HG03520 (cell line): ENCODE measurements at regions not wholly inside any gene's neighbourhood (a gene's known extent, or its start where the extent isn't known, plus 50 kb on each side); places are given as distances from the start of the nearest gene placed in this dataset.
"Not testable (repeated sequence)": the region's sequence is repeated elsewhere in the genome, so short reads cannot be mapped to it uniquely, and the experiment has no call there.

Source experiments
- ATAC-seq: cut with Tn5 transposase; IDR thresholded peaks from one replicate; pipeline ENCODE4 v1.9.1; 2021; ENCODE audit warnings: mild to moderate bottlenecking, moderate library complexity; ENCODE audit not compliant: unreplicated experiment

DNA sequence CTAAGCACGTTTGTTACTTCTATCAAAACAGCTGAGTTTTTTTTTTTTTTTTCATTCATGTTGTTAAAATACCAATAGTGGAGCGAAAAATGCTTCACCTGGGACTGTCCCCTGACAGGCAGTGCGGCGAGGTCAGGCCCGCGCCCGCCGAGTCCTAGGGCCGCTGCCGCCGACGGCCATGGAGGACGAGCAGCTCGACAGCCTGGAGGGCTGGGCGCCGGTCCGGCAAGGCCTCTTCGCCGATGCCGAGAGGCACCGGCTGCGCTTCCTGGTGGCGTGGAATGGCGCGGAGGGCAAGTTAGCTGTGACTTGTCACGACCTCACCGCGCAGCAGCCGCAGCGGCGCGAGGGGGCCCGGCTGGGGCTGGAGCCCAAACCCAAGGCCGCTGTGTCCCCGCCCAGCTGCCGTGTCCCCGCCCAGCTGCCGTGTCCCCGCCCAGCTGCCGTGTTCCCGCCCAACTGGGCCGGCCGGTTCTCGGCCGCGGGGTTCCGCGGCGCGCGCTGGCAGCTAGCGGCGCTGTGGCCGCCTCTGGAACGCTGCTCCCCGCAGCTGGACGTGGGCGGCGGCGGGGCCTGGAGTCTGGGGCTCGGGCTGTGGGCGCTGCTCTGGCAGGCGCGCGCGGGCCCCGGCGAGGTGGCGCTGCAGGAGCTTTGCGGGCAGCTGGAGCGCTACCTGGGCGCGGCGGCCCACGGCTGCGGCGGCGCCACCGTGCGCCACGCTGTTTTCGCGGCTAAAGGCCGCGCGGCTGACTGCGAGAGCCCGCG lies 56.7 kb upstream of the GOLGA8R start:
- ATAC-seq, result peak; percentile 90

DNA sequence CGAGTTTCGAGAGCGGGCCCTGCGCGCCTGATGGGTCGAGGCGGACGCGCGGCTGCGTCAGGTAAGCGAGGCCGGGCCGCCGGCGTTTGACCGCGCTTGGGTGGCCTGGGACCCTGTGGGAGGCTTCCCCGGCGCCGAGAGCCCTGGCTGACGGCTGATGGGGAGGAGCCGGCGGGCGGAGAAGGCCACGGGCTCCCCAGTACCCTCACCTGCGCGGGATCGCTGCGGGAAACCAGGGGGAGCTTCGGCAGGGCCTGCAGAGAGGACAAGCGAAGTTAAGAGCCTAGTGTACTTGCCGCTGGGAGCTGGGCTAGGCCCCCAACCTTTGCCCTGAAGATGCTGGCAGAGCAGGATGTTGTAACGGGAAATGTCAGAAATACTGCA lies 57.3 kb upstream of the GOLGA8R start:
- not testable (repeated sequence) for ATAC-seq

DNA sequence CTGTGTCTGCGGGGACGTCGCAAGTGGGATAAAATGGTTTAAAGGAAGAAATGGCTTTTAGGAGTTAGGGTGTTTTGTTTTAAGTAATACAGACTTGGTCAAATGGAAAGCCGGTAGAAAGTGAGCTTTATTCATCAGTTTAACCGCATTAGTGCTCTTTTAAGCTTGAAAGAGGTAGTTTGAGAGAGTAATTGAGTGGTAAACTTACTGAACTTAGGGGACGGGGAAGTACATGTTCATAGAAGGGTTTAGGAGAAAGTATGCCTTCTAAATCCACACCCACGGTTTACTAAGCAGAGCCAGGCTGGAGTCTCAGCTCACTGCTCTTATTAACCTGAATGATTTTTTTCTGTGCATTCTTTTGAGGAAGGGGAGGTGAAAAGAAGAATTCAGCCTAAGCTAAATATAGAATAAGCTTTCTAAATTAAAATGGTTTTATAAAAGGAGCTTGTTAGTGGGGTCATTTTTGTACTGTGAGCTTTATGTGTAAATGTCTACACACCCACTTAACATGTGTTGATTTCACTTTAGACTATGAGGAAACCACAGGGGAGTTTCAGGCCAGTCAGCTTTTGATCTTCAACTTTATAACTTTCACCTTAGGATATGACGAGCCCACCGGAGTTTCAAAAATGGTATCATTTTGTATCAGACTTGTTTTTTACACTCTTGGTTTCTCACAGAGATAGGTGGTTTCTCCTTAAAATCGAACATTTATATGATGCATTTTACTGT lies 57.9 kb upstream of the GOLGA8R start:
- not testable (repeated sequence) for ATAC-seq

DNA sequence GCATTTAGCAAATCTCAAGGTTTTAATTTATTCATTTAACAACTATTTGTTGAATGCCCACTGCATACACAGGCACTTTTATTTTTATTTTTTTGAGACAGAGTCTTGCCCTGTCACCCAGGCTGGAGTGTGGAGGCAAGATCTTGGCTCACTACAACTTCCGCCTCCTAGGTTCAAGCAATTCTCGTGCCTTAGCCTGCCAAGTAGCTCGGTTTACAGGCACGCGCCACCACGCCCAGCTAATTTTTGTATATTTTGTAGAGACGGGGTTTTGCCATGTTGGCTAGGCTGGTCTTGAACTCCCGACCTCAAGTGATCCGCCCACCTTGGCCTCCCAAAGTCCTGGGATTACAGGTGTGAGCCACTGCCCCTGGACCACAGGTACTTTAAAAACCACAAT lies 67.0 kb upstream of the GOLGA8Q start:
- not testable (repeated sequence) for ATAC-seq

DNA sequence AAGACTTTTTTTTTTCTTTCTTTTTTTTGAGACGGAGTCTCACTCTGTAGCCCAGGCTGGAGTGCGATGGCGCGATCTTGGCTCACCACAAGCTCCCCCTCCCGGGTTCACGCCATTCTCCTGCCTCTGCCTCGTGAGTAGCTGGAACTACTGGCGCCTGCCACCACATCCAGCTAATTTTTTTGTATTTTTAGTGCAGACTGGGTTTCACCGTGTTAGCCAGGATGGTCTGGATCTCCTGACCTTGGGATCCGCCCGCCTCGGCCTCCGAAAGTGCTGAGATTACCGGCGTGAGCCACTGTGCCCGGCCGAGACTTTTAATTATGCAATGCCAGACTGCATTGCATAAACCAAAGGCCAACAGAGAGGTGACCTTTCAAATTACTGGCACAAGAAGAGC lies 62.6 kb upstream of the GOLGA8Q start:
- not testable (repeated sequence) for ATAC-seq

DNA sequence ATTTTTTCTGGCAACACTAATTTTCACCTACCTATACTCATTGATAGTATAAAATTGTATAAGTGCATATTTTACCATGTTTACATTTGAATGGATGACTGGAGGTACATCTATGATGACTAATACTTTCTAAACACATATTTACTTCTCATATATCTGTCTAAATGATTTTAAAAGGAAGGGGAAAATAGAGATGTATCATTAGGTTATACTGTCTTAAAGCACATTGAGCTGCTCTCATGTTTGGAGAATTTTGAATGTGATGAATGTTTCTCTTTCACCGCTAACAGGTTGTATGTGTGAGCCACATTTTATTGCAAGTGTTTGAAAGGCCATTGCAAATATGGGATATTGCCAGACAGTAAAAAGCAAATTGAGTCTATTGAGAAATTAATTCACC lies 61.5 kb upstream of the GOLGA8Q start:
- ATAC-seq, result not testable (repeated sequence)

DNA sequence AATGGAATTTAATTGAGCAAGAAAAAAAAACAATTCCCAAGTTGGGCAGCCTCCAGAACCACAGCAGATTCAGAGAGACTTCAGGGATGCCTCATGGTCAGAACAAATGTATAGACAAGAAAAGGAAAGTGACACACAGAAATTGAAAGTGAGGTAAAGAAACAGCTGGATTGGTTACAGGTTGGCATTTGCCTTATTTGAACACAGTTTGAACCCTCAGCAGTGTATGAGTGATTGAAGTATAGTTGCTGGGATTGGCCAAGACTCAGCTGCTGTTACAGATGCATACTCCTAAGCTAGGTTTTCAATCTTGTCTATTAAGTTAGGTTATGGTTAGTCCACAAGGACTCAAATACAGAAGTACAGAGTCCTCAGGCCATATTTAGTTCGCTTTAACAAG lies 57.9 kb upstream of the GOLGA8Q start:
- ATAC-seq, result not testable (repeated sequence)

DNA sequence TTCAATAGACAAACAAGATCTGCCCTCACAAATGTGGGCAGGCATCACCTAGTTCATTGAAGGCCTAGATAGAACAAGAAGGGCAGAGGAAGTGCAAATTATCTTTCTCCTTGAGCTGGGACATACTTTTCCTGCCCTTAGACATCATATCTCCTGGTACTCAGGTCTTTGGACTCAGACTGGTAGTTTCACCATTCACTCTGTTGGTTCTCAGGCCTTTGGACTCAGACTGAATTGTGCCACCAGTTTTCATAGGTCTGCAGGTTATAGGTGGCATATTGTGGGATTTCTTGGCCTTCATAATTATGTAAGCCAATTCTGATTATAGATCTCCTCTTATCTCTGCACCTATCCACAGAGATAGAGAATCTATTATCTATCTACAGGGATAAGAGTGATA lies 54.6 kb upstream of the GOLGA8Q start:
- ATAC-seq, result not testable (repeated sequence)

DNA sequence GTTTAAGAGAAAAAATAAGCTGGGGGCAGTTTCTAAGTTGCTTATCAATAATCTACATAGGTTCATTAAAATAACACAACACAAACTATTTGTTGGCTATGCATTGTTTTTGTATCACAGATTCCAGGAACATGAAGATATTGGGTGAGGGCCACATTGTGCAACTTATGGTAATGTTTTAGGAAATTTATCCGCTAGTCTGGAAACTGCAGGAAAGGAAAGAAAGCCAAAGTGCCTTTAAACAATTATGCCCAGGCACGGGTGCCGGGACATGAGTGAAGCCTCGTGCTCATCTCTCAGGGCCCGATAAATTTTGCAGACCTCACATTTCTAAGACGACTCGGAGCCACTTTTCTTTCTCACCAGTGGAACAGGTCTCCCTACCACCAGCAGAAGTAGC lies 52.6 kb upstream of the GOLGA8Q start:
- ATAC-seq, result not testable (repeated sequence)

DNA sequence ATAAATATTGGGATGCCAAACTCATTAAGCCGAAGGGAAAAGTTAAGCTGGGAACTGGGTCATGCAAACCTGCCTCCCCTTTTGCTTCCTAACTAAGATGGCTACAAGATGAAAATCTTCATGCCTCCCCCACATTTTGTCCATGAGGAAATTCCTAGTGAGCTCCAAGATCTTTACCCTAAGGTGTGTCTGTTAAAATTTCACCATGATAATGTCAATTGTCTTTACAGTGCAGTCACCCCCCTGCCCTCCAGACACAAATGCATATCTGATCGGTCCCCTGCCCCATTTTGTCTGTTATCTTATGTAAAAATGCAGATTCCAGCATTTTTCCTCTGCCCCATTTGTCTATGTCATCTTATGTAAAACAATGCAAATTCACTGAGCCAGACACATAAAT lies 51.3 kb upstream of the GOLGA8Q start:
- not testable (repeated sequence) for ATAC-seq
